ENCODE measurements at regions not wholly inside any gene's neighbourhood (a gene's known extent, or its start where the extent isn't known, plus 50 kb on each side); places are given as distances from the start of the nearest gene placed in this dataset.

DNA sequence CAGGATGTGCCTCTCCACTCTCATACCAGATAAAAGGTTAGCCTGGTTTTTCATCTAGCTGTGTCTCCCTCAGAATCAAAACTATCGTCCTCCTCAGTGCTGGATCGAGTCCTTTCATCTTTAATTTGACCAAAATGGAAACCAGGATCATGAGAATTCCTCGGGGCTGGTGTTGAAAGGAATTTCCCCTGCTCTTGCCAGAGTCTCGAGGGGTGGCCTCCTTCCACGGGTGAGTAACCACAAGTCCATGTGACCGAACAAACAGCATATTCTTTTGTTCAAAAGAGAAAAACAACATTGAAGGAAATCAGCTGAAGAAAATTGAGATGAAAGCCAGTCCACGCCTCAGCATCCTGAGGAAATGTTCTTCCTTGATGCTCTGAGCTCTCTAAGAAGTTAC is 165.9 kb upstream of the CDYL start:
- TF ChIP-seq SIN3A (IDR thresholded peaks at IDR 0.05; ENCODE audit: borderline replicate concordance, insufficient read depth, low read length) (no peak), POLR2AphosphoS5 (IDR thresholded peaks at IDR 0.05; ENCODE audit: low read depth, low read length) (no peak), TAF1 (IDR thresholded peaks at IDR 0.05; ENCODE audit: borderline replicate concordance, insufficient read depth, low read length) (no peak), FOXP2 (optimal IDR thresholded peaks at IDR 0.05; ENCODE audit: borderline replicate concordance, extremely low read depth, extremely low read length, insufficient read depth) (no peak)
- TF ChIP-seq, protein P1, sequence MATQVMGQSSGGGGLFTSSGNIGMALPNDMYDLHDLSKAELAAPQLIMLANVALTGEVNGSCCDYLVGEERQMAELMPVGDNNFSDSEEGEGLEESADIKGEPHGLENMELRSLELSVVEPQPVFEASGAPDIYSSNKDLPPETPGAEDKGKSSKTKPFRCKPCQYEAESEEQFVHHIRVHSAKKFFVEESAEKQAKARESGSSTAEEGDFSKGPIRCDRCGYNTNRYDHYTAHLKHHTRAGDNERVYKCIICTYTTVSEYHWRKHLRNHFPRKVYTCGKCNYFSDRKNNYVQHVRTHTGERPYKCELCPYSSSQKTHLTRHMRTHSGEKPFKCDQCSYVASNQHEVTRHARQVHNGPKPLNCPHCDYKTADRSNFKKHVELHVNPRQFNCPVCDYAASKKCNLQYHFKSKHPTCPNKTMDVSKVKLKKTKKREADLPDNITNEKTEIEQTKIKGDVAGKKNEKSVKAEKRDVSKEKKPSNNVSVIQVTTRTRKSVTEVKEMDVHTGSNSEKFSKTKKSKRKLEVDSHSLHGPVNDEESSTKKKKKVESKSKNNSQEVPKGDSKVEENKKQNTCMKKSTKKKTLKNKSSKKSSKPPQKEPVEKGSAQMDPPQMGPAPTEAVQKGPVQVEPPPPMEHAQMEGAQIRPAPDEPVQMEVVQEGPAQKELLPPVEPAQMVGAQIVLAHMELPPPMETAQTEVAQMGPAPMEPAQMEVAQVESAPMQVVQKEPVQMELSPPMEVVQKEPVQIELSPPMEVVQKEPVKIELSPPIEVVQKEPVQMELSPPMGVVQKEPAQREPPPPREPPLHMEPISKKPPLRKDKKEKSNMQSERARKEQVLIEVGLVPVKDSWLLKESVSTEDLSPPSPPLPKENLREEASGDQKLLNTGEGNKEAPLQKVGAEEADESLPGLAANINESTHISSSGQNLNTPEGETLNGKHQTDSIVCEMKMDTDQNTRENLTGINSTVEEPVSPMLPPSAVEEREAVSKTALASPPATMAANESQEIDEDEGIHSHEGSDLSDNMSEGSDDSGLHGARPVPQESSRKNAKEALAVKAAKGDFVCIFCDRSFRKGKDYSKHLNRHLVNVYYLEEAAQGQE (IDR thresholded peaks at IDR 0.05; ENCODE audit: insufficient read depth in 1 of 2, low read depth in 2 of 2, low read length in 2 of 2) = no peak

Data from PFSK-1 (cell line).